ENCODE measurements at regions not wholly inside any gene's neighbourhood (a gene's known extent, or its start where the extent isn't known, plus 50 kb on each side); places are given as distances from the start of the nearest gene placed in this dataset.
"Not testable (repeated sequence)": the region's sequence is repeated elsewhere in the genome, so short reads cannot be mapped to it uniquely, and the experiment has no call there.

DNA sequence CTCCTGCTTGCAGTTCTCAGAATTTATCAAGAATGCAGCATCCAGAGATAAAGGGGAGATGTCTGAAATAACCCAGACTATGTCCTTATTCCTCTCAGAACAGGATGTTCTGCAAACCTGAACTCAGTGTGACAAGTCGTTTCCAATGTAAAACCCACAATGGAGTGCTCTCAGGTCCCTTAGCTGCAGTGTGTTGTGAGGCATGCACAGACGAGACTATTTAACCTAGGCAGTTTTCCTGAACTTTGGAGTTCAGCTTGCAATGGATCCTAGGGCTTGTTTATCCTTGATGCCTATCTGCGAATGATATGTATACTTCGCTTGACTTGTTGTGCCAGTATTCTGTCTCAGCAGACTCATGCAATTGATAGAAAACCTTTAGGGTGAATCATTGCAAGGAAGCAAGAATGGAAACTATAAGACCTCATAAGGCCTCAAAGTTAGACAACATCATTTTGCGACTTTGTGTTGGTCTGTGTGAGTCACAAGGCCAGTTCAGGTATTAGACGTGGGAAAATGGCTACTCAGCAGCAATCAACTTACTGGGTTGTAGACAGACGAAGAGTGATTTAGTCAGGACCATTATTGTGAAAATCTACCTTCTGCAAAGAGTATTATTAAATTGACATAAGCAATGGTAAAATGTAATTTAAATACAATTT lies 2439.9 kb upstream of the PCDH20 start:
- H3K27ac ChIP-seq (ENCODE audit: low read depth, low read length): no peak overlapping the region
- H3K9me3 ChIP-seq (ENCODE audit: control insufficient read depth in 5 of 5, low read length in 5 of 5): no peaks in the 10 kb centered on the region
- no peaks in the 10 kb centered on the region for H3K4me1 ChIP-seq (ENCODE audit: control insufficient read depth in 5 of 5, insufficient read depth in 5 of 5, low read length in 5 of 5)
- H3K36me3 ChIP-seq (ENCODE audit: control insufficient read depth in 5 of 5, insufficient read depth in 5 of 5, low read length in 5 of 5): no peaks in the 10 kb centered on the region
- H3K9ac ChIP-seq (ENCODE audit: low read length in 5 of 5): no peak overlapping the region
- peaks cover 0 to 3% (median 0%) of the 10 kb centered on the region in 5 donors for H3K27me3 ChIP-seq (ENCODE audit: control insufficient read depth in 5 of 5, insufficient read depth in 4 of 5, low read length in 5 of 5)
- no peak overlapping the region for H3K4me3 ChIP-seq (ENCODE audit: low read depth in 1 of 5, low read length in 5 of 5)

DNA sequence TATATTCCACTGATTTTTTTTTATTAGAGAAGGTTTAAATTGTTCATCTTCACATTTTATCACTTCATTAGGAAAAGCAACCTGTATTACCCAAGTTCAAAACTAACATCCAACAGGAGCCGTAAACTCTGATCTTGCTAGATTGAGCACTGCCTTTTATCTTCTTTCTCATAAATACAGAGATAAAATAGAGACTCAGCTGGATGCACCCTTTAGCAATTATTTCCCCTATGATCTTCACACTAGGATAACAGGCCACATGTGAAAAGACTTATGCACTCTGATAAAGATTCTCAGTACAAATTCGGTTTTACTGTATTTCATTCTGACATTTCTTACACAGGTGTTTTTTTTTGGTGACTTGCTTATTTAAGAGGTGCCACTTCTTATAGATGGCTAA lies 2438.2 kb upstream of the PCDH20 start:
- H3K4me3 ChIP-seq (ENCODE audit: low read depth in 1 of 5, low read length in 5 of 5): no peak overlapping the region
- no peaks in the 10 kb centered on the region for H3K9me3 ChIP-seq (ENCODE audit: control insufficient read depth in 5 of 5, low read length in 5 of 5)
- no peaks in the 10 kb centered on the region for H3K36me3 ChIP-seq (ENCODE audit: control insufficient read depth in 5 of 5, insufficient read depth in 5 of 5, low read length in 5 of 5)
- H3K9ac ChIP-seq (ENCODE audit: low read length in 5 of 5): no peak overlapping the region
- H3K27ac ChIP-seq (ENCODE audit: low read depth, low read length): no peak overlapping the region
- H3K27me3 ChIP-seq (ENCODE audit: control insufficient read depth in 5 of 5, insufficient read depth in 4 of 5, low read length in 5 of 5): no peaks in the 10 kb centered on the region
- no peaks in the 10 kb centered on the region for H3K4me1 ChIP-seq (ENCODE audit: control insufficient read depth in 5 of 5, insufficient read depth in 5 of 5, low read length in 5 of 5)

DNA sequence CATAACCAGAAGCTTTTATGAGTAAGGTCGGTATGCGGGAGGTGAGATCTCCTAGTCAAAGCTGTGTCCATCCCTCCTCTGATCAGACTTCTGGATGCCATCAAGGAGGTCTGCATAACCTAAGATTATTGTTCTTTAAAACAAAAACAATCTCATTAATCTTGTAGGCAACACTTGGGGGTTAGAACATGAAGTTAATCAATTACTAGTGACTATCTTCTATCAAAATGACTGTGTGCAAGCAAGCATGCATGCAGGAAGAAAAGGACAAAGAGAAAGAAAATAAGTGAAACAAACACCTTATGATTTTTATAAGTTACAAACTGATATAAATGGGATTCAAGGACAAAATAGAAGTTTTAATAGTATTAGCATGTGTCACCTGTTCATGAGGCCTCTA lies 2435.9 kb upstream of the PCDH20 start:
- Histone ChIP-seq H3K36me3 (ENCODE audit: control insufficient read depth in 5 of 5, insufficient read depth in 5 of 5, low read length in 5 of 5) (no peaks in the 10 kb centered on the region), H3K27ac (ENCODE audit: low read depth, low read length) (no peak overlapping the region), H3K4me1 (ENCODE audit: control insufficient read depth in 5 of 5, insufficient read depth in 5 of 5, low read length in 5 of 5) (peaks cover 0 to 2% (median 0%) of the 10 kb centered on the region in 5 donors), H3K9me3 (ENCODE audit: control insufficient read depth in 5 of 5, low read length in 5 of 5) (no peaks in the 10 kb centered on the region), H3K4me3 (ENCODE audit: low read depth in 1 of 5, low read length in 5 of 5) (no peak overlapping the region), H3K9ac (ENCODE audit: low read length in 5 of 5) (no peak overlapping the region), H3K27me3 (ENCODE audit: control insufficient read depth in 5 of 5, insufficient read depth in 4 of 5, low read length in 5 of 5) (no peaks in the 10 kb centered on the region)

DNA sequence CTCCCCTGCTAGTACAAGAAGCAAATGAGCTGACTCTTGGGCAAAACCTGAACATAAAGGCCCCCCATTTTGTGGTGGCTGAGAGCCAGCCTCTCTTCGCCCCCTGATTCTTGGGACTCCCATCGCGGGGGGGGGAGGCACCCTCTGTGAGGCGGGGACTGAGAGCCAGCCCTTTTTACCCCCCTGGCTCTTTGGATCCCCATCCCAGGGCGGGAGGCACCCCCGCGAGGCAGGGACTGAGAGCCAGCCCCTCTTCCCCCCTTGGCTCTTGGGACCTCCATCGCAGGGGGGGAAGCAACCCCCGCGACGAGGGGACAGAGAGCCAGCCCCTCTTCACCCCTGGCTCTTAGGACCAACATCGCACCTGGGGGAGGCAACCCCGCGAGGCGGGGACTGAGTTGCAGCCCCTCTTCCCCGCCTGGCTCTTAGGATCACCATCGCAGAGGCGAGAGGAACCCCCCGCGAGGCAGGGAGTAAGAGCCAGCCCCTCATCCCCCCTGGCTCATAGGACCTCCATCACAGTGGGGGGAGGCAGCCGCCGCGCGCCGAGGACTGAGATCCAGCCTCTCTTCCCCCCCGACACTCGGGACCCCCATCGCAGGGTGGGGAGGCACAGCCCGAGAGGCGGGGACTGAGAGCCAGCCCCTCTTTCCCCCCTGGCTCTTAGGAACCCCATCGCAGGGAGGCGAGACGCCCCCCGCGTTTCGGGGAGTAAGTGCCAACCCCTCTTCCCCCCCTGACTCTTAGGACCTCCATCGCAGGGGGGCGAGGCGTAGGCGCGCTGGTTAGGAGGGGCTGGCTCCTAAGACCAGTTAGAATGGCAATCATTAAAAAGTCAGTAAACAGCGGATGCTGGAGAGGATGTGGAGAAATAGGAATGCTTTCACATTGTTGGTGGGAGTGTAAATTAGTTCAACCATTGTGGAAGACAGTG lies 2428.4 kb upstream of the PCDH20 start:
- Histone ChIP-seq H3K9me3 (ENCODE audit: control insufficient read depth in 5 of 5, low read length in 5 of 5) (peaks cover 0 to 10% (median 0%) of the 10 kb centered on the region in 5 donors), H3K27me3 (ENCODE audit: control insufficient read depth in 5 of 5, insufficient read depth in 4 of 5, low read length in 5 of 5) (no peaks in the 10 kb centered on the region)

DNA sequence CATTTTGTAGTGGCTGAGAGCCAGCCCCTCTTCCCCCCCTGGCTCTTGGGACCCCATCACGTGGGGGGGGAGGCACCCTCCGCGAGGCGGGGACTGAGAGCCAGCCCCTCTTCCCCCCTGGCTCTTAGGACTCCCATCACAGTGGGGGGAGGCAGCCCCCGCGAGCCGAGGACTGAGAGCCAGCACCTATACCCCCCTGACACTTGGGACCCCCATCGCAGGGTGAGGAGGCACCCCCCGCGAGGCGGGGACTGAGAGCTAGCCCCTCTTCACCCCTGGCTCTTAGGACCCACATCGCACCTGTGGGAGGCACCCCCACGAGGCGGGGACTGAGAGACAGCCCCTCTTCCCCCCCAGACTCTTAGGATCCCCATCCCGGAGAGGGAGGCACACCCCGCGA lies 2426.5 kb upstream of the PCDH20 start:
- peaks cover 0 to under 1% (median 0%) of the 10 kb centered on the region in 5 donors for H3K4me1 ChIP-seq (ENCODE audit: control insufficient read depth in 5 of 5, insufficient read depth in 5 of 5, low read length in 5 of 5)
- no peak overlapping the region for H3K9ac ChIP-seq (ENCODE audit: low read length in 5 of 5)
- H3K4me3 ChIP-seq (ENCODE audit: low read depth in 1 of 5, low read length in 5 of 5): no peak overlapping the region
- peaks cover 0 to 10% (median 0%) of the 10 kb centered on the region in 5 donors for H3K9me3 ChIP-seq (ENCODE audit: control insufficient read depth in 5 of 5, low read length in 5 of 5)
- no peaks in the 10 kb centered on the region for H3K36me3 ChIP-seq (ENCODE audit: control insufficient read depth in 5 of 5, insufficient read depth in 5 of 5, low read length in 5 of 5)
- no peak overlapping the region for H3K27ac ChIP-seq (ENCODE audit: low read depth, low read length)
- H3K27me3 ChIP-seq (ENCODE audit: control insufficient read depth in 5 of 5, insufficient read depth in 4 of 5, low read length in 5 of 5): no peaks in the 10 kb centered on the region

More for the DNA sequence above, 2428.4 kb upstream of the PCDH20 start:
- Histone ChIP-seq H3K4me3 (ENCODE audit: low read depth in 1 of 5, low read length in 5 of 5) (no peak overlapping the region), H3K9ac (ENCODE audit: low read length in 5 of 5) (no peak overlapping the region), H3K27ac (ENCODE audit: low read depth, low read length) (no peak overlapping the region), H3K36me3 (ENCODE audit: control insufficient read depth in 5 of 5, insufficient read depth in 5 of 5, low read length in 5 of 5) (no peaks in the 10 kb centered on the region), H3K4me1 (ENCODE audit: control insufficient read depth in 5 of 5, insufficient read depth in 5 of 5, low read length in 5 of 5) (peaks cover 0 to 2% (median 0%) of the 10 kb centered on the region in 5 donors)

DNA sequence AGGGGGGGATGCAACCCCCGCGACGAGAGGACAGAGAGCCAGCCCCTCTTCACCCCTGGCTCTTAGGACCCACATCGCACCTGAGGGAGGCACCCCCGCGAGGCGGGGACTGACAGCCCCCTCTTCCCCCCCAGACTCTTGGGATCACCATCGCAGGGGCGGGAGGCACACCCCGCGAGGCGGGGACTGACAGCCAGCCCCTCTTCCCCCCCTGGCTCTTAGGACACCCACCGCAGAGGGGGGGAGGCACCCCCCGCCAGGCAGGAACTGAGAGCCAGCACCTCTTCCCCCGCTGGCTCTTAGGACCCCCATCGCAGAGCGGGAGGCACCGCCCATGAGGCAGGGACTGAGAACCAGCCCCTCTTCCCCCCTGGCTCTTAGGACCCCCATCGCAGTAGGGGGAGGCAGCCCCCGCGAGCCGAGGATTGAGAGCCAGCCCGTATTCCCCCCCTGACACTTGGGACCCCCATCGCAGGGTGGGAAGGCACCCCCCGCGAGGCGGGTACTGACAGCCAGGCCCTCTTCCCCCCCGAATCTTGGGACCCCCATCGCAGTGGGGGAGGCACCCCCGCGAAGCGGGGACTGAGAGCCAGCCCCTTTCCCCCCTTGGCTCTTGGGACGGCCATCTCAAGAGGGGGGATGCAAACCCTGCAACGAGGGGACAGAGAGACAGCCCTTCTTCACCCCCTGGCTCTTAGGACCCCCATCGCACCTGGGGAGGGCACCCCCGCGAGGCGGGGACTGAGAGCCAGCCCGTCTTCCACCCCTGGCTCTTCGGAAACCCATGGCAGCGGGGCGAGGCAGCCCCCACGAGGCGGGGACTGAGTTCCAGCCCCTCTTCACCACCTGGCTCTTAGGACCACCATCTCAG lies 2425.1 kb upstream of the PCDH20 start:
- Histone ChIP-seq H3K27ac (ENCODE audit: low read depth, low read length) (no peak overlapping the region), H3K36me3 (ENCODE audit: control insufficient read depth in 5 of 5, insufficient read depth in 5 of 5, low read length in 5 of 5) (no peaks in the 10 kb centered on the region), H3K9me3 (ENCODE audit: control insufficient read depth in 5 of 5, low read length in 5 of 5) (peaks cover 0 to 10% (median 0%) of the 10 kb centered on the region in 5 donors), H3K4me3 (ENCODE audit: low read depth in 1 of 5, low read length in 5 of 5) (no peak overlapping the region), H3K4me1 (ENCODE audit: control insufficient read depth in 5 of 5, insufficient read depth in 5 of 5, low read length in 5 of 5) (no peaks in the 10 kb centered on the region), H3K9ac (ENCODE audit: low read length in 5 of 5) (no peak overlapping the region), H3K27me3 (ENCODE audit: control insufficient read depth in 5 of 5, insufficient read depth in 4 of 5, low read length in 5 of 5) (no peaks in the 10 kb centered on the region)

DNA sequence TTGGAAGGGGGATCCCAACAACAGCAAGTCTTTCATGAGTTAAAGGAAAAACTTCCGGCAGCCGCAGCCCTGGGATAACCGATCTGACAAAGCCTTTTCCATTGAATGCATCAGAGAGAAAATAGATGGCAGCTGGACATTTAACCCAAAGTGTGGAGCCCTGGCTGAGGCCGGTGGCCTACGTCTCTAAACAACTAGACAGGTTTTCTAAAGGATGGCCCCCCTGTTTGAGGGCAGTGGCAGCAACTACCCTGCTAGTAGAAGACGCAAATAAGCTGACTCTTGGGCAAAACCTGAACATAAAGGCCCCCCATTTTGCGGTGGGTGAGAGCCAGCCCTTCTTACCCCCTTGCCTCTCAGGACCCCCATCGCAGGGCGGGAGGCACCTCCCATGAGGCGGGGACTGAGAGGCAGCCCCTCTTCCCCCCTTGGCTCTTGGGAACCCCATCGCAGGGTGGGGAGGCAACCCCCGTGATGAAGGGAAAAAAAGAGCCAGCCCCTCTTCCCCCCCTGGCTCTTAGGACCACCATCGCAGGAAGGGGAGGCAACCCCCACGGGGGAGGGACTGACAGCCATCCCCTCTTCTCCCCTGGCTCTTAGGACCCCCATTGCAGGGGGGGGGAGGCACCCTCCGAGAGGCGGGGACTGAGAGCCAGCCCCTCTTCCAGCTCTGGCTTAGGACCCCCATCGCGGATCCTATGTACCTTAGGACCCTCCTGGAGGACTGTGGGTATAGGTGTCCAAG lies 2422.9 kb upstream of the PCDH20 start:
- no peak overlapping the region for H3K9ac ChIP-seq (ENCODE audit: low read length in 5 of 5)
- no peaks in the 10 kb centered on the region for H3K4me1 ChIP-seq (ENCODE audit: control insufficient read depth in 5 of 5, insufficient read depth in 5 of 5, low read length in 5 of 5)
- no peak overlapping the region for H3K27ac ChIP-seq (ENCODE audit: low read depth, low read length)
- H3K4me3 ChIP-seq (ENCODE audit: low read depth in 1 of 5, low read length in 5 of 5): no peak overlapping the region
- no peaks in the 10 kb centered on the region for H3K27me3 ChIP-seq (ENCODE audit: control insufficient read depth in 5 of 5, insufficient read depth in 4 of 5, low read length in 5 of 5)
- H3K9me3 ChIP-seq (ENCODE audit: control insufficient read depth in 5 of 5, low read length in 5 of 5): peaks cover 0 to 10% (median 0%) of the 10 kb centered on the region in 5 donors
- H3K36me3 ChIP-seq (ENCODE audit: control insufficient read depth in 5 of 5, insufficient read depth in 5 of 5, low read length in 5 of 5): no peaks in the 10 kb centered on the region

DNA sequence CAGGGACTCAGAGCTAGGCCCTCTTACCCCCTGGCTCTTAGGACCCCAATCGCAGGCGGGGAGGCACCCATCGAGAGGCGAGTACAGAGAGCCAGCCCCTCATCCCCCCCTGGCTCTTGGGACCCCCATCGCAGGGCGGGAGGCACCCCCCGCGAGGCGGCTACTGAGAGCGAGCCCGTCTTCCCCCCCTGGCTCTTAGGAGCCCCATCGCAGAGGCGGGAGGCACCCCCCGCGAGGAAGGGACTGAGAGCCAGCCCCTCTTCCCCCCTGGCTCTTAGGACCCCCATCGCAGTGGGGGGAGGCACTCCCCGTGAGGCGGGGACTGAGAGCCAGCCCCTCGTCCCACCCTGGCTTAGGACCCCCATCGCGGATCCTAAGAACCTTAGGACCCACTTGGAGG lies 2422.1 kb upstream of the PCDH20 start:
- H3K4me1 ChIP-seq (ENCODE audit: control insufficient read depth in 5 of 5, insufficient read depth in 5 of 5, low read length in 5 of 5); H3K9ac ChIP-seq (ENCODE audit: low read length in 5 of 5); H3K4me3 ChIP-seq (ENCODE audit: low read depth in 1 of 5, low read length in 5 of 5); H3K27me3 ChIP-seq (ENCODE audit: control insufficient read depth in 5 of 5, insufficient read depth in 4 of 5, low read length in 5 of 5); H3K9me3 ChIP-seq (ENCODE audit: control insufficient read depth in 5 of 5, low read length in 5 of 5); H3K27ac ChIP-seq (ENCODE audit: low read depth, low read length); H3K36me3 ChIP-seq (ENCODE audit: control insufficient read depth in 5 of 5, insufficient read depth in 5 of 5, low read length in 5 of 5): not testable (repeated sequence)

DNA sequence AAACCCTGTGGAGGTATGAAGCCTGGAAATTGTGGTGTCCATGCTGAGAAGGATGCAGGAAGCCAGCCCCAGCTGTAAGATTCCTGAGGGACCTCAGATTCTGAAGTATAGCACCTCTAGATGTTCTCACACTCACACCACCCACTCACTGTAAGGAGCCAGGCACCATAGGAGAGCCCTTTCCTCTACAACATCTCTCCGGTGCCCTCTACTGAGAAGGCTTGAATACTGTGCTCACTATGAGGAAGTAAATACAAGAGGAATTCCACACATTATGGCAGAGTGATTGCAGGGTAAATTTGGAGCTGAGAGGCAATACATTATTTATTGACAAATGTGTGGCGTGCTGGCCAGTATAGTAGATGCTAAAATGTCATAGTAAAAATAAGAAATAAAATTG lies 2414.0 kb upstream of the PCDH20 start:
- H3K9ac ChIP-seq (ENCODE audit: low read length in 5 of 5); H3K27ac ChIP-seq (ENCODE audit: low read depth, low read length); H3K36me3 ChIP-seq (ENCODE audit: control insufficient read depth in 5 of 5, insufficient read depth in 5 of 5, low read length in 5 of 5); H3K4me1 ChIP-seq (ENCODE audit: control insufficient read depth in 5 of 5, insufficient read depth in 5 of 5, low read length in 5 of 5); H3K4me3 ChIP-seq (ENCODE audit: low read depth in 1 of 5, low read length in 5 of 5); H3K27me3 ChIP-seq (ENCODE audit: control insufficient read depth in 5 of 5, insufficient read depth in 4 of 5, low read length in 5 of 5); H3K9me3 ChIP-seq (ENCODE audit: control insufficient read depth in 5 of 5, low read length in 5 of 5): not testable (repeated sequence)
